KMS-11 (cell line): ENCODE measurements at regions not wholly inside any gene's neighbourhood (a gene's known extent, or its start where the extent isn't known, plus 50 kb on each side); places are given as distances from the start of the nearest gene placed in this dataset.

ENCODE experiments used
- H2AFZ ChIP-seq: fragments of 200-600 bp; sonication (generic); 2 replicates; pipeline ENCODE4 v1.6.1; 2016; ENCODE audit warnings: antibody characterized with exemption, mixed run types, low read depth
- H3K27ac ChIP-seq: fragments of 200-600 bp; sonication (generic); 2 replicates; pipeline ENCODE4 v1.6.1; 2016; ENCODE audit warnings: mild to moderate bottlenecking, mixed run types
- H3K27me3 ChIP-seq: fragments of 200-600 bp; sonication (generic); 2 replicates; pipeline ENCODE4 v1.6.1; 2017; ENCODE audit warnings: mild to moderate bottlenecking, low read depth, mixed run types, moderate library complexity; ENCODE audit not compliant: insufficient read depth
- H3K36me3 ChIP-seq: fragments of 200-600 bp; sonication (generic); 2 replicates; pipeline ENCODE4 v1.6.1; 2017; ENCODE audit warnings: mild to moderate bottlenecking, mixed run types; ENCODE audit not compliant: insufficient read depth
- H3K4me1 ChIP-seq: fragments of 200-600 bp; sonication (generic); 2 replicates; pipeline ENCODE4 v1.6.1; 2016; ENCODE audit warnings: mild to moderate bottlenecking, low read depth, mixed run types; ENCODE audit not compliant: poor library complexity, severe bottlenecking
- H3K4me2 ChIP-seq: fragments of 200-600 bp; sonication (generic); 2 replicates; pipeline ENCODE4 v1.7.0; 2016; ENCODE audit warnings: mild to moderate bottlenecking, mixed run types
- H3K4me3 ChIP-seq: fragments of 200-600 bp; sonication (generic); IDR thresholded peaks from 2 replicates; pipeline ENCODE4 v1.6.1; 2017; ENCODE audit warnings: low read depth, low read length, mixed read lengths; ENCODE audit not compliant: insufficient read depth
- H3K79me2 ChIP-seq: fragments of 200-600 bp; sonication (generic); 2 replicates; pipeline ENCODE4 v1.6.1; 2016; ENCODE audit warnings: low read depth, mixed run types; ENCODE audit not compliant: insufficient read depth
- H3K9ac ChIP-seq: fragments of 200-600 bp; sonication (generic); 2 replicates; pipeline ENCODE4 v1.6.1; 2016; ENCODE audit warnings: mild to moderate bottlenecking, mixed run types
- H4K20me1 ChIP-seq: fragments of 200-600 bp; sonication (generic); 2 replicates; pipeline ENCODE4 v1.6.1; 2016; ENCODE audit warnings: mild to moderate bottlenecking, mixed run types; ENCODE audit not compliant: insufficient read depth
- TF ChIP-seq, protein P1 (sequence below): fragments of 200-600 bp; sonication (generic); conservative IDR thresholded peaks from 2 replicates; pipeline ENCODE4 v1.6.1; 2017; ENCODE audit warnings: low read depth, mild to moderate bottlenecking, antibody characterized with exemption, low read length, moderate library complexity, mixed read lengths

DNA sequence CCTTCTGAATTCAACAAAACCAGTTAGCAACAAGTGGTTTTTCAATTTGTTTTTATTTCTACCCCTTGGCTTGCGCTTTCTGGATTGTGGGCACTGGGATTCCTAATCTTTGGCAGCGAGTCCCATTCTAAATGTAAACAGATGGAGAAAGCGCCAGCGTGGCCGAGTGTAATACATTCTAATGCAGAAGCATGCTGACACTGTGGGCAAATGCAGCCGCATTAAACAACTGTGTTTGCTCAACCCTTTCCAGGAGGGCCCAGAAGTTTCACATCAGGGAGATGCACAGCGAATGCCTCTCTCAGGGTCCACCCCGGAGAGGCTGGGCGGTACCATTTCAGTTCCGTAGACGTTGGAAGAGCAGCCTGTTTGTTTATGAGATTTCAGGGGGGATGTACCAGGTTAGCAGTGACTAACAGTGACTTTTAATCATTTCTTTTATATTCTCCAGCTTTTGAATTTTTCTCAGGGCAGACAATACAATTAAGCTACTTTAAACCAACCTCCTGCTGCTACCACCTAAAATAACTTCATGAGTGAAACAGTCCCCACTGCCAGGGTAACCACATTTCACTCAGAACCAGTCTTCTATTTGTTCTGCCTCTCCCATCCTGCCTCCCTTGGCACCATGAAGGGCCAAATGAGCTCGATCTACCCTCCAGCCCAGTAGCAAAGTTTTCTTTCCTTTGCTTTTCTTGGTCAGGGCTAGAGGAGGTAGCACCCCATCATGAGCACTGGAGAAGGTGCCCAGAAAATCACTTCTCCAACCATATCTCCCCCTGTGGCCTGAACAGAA is 164.2 kb upstream of the ITGB1 start:
- Histone ChIP-seq H3K36me3 (no peaks in the 10 kb centered on the region), H3K27ac (no peak overlapping the region), H3K79me2 (no peaks in the 10 kb centered on the region), H3K4me2 (no peak overlapping the region), H2AFZ (no peak overlapping the region), H3K9ac (no peak overlapping the region), H4K20me1 (no peaks in the 10 kb centered on the region), H3K4me1 (no peaks in the 10 kb centered on the region), H3K4me3 (no peak overlapping the region), H3K27me3 (no peaks in the 10 kb centered on the region)
- TF ChIP-seq, protein P1, sequence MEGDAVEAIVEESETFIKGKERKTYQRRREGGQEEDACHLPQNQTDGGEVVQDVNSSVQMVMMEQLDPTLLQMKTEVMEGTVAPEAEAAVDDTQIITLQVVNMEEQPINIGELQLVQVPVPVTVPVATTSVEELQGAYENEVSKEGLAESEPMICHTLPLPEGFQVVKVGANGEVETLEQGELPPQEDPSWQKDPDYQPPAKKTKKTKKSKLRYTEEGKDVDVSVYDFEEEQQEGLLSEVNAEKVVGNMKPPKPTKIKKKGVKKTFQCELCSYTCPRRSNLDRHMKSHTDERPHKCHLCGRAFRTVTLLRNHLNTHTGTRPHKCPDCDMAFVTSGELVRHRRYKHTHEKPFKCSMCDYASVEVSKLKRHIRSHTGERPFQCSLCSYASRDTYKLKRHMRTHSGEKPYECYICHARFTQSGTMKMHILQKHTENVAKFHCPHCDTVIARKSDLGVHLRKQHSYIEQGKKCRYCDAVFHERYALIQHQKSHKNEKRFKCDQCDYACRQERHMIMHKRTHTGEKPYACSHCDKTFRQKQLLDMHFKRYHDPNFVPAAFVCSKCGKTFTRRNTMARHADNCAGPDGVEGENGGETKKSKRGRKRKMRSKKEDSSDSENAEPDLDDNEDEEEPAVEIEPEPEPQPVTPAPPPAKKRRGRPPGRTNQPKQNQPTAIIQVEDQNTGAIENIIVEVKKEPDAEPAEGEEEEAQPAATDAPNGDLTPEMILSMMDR: no peak

GRCh38 chr10:33120700-33121099 is 162.7 kb upstream of the ITGB1 start:
- TF ChIP-seq, protein P1: no peak
- H3K79me2 ChIP-seq: no peaks in the 10 kb centered on the region
- no peak overlapping the region for H3K27ac ChIP-seq

DNA sequence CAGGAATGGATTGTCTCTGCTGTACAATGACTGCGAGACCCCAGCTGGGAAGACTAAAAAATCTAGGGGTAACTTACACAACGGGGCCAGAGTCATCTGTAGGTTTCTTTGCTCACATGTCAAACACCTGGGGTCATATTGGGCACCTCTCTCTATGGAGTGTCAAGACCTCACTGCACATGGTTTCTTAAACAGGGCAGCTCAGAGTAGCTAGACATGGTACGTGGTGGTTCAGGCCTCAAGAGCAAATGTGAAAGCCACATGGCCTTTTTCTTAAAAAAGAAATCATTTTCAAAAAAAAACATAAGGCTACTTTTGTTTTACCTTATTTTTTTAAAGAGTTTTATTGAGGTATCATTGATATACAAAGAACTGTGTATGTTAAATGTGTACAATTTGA is 162.2 kb upstream of the ITGB1 start:
- H3K4me1 ChIP-seq: no peaks in the 10 kb centered on the region
- H3K79me2 ChIP-seq: no peaks in the 10 kb centered on the region
- H3K4me2 ChIP-seq: no peak overlapping the region
- TF ChIP-seq, protein P1: no peak
- no peaks in the 10 kb centered on the region for H3K36me3 ChIP-seq
- H2AFZ ChIP-seq: no peak overlapping the region
- no peaks in the 10 kb centered on the region for H4K20me1 ChIP-seq
- H3K27me3 ChIP-seq: no peaks in the 10 kb centered on the region
- no peak overlapping the region for H3K27ac ChIP-seq
- no peak overlapping the region for H3K4me3 ChIP-seq
- no peak overlapping the region for H3K9ac ChIP-seq

More at GRCh38 chr10:33120700-33121099, 162.7 kb upstream of the ITGB1 start:
- H3K4me1 ChIP-seq: no peaks in the 10 kb centered on the region
- H3K36me3 ChIP-seq: no peaks in the 10 kb centered on the region
- H3K4me2 ChIP-seq: no peak overlapping the region
- no peaks in the 10 kb centered on the region for H3K27me3 ChIP-seq
- H4K20me1 ChIP-seq: no peaks in the 10 kb centered on the region
- no peak overlapping the region for H3K4me3 ChIP-seq
- no peak overlapping the region for H3K9ac ChIP-seq
- H2AFZ ChIP-seq: no peak overlapping the region

DNA sequence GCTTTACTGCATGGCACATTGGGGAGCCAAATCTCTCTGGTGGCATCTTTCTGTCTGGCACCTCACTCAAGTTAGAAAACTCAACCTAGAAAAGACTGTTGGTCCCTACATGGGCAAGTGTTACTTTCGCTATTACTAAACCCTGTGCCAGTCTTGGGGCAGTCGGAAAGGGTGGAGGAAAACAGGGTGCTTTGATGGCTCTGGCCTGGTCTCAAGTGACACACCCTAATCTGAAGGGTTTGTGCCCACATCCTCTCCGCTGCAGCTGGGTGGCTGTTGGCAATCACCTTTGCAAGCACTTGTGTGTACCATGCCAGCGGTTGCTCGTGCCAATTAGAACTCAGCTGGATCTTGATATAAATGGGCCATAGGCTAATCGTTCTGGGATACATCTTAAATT is 159.8 kb upstream of the ITGB1 start:
- TF ChIP-seq, protein P1: no peak

More for the DNA sequence above, 159.8 kb upstream of the ITGB1 start:
- Histone ChIP-seq H3K27me3 (no peaks in the 10 kb centered on the region), H3K4me2 (no peak overlapping the region), H3K4me1 (no peaks in the 10 kb centered on the region), H3K9ac (no peak overlapping the region), H3K36me3 (no peaks in the 10 kb centered on the region), H3K79me2 (no peaks in the 10 kb centered on the region), H4K20me1 (no peaks in the 10 kb centered on the region), H3K27ac (no peak overlapping the region), H3K4me3 (no peak overlapping the region), H2AFZ (no peak overlapping the region)
